ENCODE measurements at regions not wholly inside any gene's neighbourhood (a gene's known extent, or its start where the extent isn't known, plus 50 kb on each side); places are given as distances from the start of the nearest gene placed in this dataset.
A peak's percentile ranks its signal among the peaks of the same experiment; 100 is the strongest.

DNA sequence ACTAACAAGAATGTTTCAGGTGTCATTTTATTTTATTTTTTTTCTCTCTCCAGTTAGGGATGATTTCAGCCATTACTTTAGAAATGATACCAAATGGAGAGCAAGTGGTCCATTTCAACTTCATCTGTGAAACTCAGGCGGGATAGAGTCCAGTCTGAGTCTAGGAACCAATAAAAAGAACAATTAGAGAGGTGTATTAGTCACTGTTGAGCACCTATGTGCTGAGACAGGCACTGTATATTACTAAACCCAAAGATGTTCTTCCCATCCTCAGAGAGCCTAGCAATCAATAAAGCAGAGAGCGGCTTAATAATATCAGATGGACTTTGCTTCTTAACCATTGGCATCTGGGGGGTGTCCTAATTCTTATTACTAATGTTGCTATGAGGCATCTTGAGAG, 410.3 kb upstream of the SLC24A2 start (continued):
- TF ChIP-seq ZNF148 (tag by site-specific recombination; IDR thresholded peaks at IDR 0.05; ENCODE audit: borderline replicate concordance): no peak
- TF ChIP-seq BCL11A (tag by site-specific recombination; IDR thresholded peaks at IDR 0.05; ENCODE audit: low read depth): no peak
- TF ChIP-seq, protein P1, sequence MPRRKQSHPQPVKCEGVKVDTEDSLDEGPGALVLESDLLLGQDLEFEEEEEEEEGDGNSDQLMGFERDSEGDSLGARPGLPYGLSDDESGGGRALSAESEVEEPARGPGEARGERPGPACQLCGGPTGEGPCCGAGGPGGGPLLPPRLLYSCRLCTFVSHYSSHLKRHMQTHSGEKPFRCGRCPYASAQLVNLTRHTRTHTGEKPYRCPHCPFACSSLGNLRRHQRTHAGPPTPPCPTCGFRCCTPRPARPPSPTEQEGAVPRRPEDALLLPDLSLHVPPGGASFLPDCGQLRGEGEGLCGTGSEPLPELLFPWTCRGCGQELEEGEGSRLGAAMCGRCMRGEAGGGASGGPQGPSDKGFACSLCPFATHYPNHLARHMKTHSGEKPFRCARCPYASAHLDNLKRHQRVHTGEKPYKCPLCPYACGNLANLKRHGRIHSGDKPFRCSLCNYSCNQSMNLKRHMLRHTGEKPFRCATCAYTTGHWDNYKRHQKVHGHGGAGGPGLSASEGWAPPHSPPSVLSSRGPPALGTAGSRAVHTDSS (tag by site-specific recombination; IDR thresholded peaks at IDR 0.05): no peak

DNA sequence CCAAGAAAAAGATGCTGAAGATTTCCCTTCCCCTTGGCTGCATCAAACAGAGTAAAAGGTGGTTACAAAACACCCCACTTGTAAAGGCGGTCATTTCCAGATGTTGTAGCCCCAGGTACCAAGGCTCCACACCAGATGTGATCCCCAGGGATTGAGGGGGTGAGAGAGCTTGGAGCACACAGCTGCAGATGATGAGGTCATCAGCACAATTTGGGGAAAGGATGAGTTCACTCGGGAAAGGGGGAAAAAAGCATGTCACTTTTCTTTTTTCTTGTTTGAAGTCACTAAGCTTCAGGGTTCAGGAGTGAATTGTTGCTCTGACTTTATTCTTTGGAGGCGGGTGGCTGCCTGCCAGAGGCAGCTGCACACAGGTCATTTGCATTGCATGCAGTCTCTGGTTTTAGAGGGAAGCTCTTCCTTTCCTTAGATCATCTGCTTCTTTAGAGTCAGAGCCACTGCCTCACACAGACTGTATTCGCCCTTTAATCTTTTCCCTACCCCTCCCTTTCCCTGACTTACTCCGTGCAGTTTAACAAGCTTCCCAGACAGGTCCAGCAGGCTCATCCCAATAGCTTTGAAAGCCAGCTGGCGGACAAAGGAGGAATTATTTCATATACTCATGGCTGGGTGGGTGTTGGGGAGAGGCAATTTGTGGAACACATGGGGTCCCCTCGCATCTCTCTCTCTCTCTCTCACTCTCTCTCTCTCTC, 409.3 kb upstream of the SLC24A2 start:
- ChIA-PET CTCF (no interaction called here), POLR2A (no interaction called here)
- Histone ChIP-seq H3K4me1 (ENCODE audit: control insufficient read depth, insufficient read depth, low read length) (no peaks in the 10 kb centered on the region), H3K27ac (ENCODE audit: extremely low read depth, low read depth, low read length) (no peak overlapping the region), H3K9me3 (ENCODE audit: control insufficient read depth, insufficient read depth, low read depth, low read length) (no peaks in the 10 kb centered on the region), H3K4me3 (ENCODE audit: low read depth, low read length) (no peak overlapping the region), H3K36me3 (ENCODE audit: control insufficient read depth in 2 of 2, insufficient read depth in 1 of 2, low read length in 2 of 2) (no peaks in the 10 kb centered on the region)
- TF ChIP-seq, protein P2, sequence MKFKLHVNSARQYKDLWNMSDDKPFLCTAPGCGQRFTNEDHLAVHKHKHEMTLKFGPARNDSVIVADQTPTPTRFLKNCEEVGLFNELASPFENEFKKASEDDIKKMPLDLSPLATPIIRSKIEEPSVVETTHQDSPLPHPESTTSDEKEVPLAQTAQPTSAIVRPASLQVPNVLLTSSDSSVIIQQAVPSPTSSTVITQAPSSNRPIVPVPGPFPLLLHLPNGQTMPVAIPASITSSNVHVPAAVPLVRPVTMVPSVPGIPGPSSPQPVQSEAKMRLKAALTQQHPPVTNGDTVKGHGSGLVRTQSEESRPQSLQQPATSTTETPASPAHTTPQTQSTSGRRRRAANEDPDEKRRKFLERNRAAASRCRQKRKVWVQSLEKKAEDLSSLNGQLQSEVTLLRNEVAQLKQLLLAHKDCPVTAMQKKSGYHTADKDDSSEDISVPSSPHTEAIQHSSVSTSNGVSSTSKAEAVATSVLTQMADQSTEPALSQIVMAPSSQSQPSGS (tag by site-specific recombination; IDR thresholded peaks at IDR 0.05; ENCODE audit: low read depth): peak; percentile 15; the same call in 1 of the 2 replicates
- TF ChIP-seq TCF7L2 (IDR thresholded peaks at IDR 0.05; ENCODE audit: borderline replicate concordance, low read depth, low read length) (no peak), SALL2 (tag by site-specific recombination; IDR thresholded peaks at IDR 0.05; ENCODE audit: borderline replicate concordance) (no peak), ZBTB8A (tag by site-specific recombination; IDR thresholded peaks at IDR 0.05) (no peak)
- TF ChIP-seq, protein P3, sequence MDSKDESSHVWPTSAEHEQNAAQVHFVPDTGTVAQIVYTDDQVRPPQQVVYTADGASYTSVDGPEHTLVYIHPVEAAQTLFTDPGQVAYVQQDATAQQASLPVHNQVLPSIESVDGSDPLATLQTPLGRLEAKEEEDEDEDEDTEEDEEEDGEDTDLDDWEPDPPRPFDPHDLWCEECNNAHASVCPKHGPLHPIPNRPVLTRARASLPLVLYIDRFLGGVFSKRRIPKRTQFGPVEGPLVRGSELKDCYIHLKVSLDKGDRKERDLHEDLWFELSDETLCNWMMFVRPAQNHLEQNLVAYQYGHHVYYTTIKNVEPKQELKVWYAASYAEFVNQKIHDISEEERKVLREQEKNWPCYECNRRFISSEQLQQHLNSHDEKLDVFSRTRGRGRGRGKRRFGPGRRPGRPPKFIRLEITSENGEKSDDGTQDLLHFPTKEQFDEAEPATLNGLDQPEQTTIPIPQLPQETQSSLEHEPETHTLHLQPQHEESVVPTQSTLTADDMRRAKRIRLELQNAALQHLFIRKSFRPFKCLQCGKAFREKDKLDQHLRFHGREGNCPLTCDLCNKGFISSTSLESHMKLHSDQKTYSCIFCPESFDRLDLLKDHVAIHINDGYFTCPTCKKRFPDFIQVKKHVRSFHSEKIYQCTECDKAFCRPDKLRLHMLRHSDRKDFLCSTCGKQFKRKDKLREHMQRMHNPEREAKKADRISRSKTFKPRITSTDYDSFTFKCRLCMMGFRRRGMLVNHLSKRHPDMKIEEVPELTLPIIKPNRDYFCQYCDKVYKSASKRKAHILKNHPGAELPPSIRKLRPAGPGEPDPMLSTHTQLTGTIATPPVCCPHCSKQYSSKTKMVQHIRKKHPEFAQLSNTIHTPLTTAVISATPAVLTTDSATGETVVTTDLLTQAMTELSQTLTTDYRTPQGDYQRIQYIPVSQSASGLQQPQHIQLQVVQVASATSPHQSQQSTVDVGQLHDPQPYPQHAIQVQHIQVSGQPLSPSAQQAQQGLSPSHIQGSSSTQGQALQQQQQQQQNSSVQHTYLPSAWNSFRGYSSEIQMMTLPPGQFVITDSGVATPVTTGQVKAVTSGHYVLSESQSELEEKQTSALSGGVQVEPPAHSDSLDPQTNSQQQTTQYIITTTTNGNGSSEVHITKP (tag by site-specific recombination; IDR thresholded peaks at IDR 0.05): peak; percentile 67

- POLR2A ChIA-PET: no interaction called here
- Histone ChIP-seq H3K4me3 (ENCODE audit: low read depth, low read length) (no peak overlapping the region), H3K27ac (ENCODE audit: extremely low read depth, low read depth, low read length) (no peak overlapping the region), H3K9me3 (ENCODE audit: control insufficient read depth, insufficient read depth, low read depth, low read length) (no peaks in the 10 kb centered on the region), H3K4me1 (ENCODE audit: control insufficient read depth, insufficient read depth, low read length) (no peaks in the 10 kb centered on the region), H3K36me3 (ENCODE audit: control insufficient read depth in 2 of 2, insufficient read depth in 1 of 2, low read length in 2 of 2) (no peaks in the 10 kb centered on the region)
- CTCF ChIA-PET: no interaction called here
- TF ChIP-seq ELK4 (IDR thresholded peaks at IDR 0.05; ENCODE audit: borderline replicate concordance, low read depth, low read length) (no peak), KLF8 (tag by site-specific recombination; IDR thresholded peaks at IDR 0.05) (no peak), ZNF514 (tag by site-specific recombination; IDR thresholded peaks at IDR 0.05) (no peak), HOXA7 (CRISPR knock-in tag; IDR thresholded peaks at IDR 0.05; ENCODE audit: borderline replicate concordance) (no peak), ZNF791 (tag by site-specific recombination; IDR thresholded peaks at IDR 0.05) (no peak), YY1 (tag by site-specific recombination; IDR thresholded peaks at IDR 0.05) (no peak), HOXC10 (CRISPR knock-in tag; IDR thresholded peaks at IDR 0.05) (no peak)
- TF ChIP-seq, protein P4, sequence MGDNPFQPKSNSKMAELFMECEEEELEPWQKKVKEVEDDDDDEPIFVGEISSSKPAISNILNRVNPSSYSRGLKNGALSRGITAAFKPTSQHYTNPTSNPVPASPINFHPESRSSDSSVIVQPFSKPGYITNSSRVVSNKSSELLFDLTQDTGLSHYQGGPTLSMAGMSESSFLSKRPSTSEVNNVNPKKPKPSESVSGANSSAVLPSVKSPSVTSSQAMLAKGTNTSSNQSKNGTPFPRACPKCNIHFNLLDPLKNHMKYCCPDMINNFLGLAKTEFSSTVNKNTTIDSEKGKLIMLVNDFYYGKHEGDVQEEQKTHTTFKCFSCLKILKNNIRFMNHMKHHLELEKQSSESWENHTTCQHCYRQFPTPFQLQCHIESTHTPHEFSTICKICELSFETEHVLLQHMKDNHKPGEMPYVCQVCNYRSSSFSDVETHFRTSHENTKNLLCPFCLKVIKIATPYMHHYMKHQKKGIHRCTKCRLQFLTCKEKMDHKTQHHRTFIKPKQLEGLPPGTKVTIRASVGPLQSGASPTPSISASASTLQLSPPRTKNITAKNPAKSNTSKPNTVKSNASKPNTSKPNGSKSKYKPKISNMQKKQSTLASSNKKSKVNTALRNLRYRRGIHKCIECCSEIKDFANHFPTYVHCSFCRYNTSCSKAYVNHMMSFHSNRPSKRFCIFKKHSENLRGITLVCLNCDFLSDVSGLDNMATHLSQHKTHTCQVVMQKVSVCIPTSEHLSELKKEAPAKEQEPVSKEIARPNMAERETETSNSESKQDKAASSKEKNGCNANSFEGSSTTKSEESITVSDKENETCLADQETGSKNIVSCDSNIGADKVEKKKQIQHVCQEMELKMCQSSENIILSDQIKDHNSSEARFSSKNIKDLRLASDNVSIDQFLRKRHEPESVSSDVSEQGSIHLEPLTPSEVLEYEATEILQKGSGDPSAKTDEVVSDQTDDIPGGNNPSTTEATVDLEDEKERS (tag by site-specific recombination; IDR thresholded peaks at IDR 0.05): no peak
These were observed 402.5 kb upstream of the SLC24A2 start for GRCh38 chr9:20191228-20191840.

Data from HEK293 (cell line).